NK-92 (cell line): ENCODE measurements at regions not wholly inside any gene's neighbourhood (a gene's known extent, or its start where the extent isn't known, plus 50 kb on each side); places are given as distances from the start of the nearest gene placed in this dataset.
"Not testable (repeated sequence)": the region's sequence is repeated elsewhere in the genome, so short reads cannot be mapped to it uniquely, and the experiment has no call there.

Source experiments
- DNase-seq: peaks from one replicate; lab custom pipeline; 2025; ENCODE audit not compliant: unreplicated experiment; lab: John Stamatoyannopoulos, UW

DNA sequence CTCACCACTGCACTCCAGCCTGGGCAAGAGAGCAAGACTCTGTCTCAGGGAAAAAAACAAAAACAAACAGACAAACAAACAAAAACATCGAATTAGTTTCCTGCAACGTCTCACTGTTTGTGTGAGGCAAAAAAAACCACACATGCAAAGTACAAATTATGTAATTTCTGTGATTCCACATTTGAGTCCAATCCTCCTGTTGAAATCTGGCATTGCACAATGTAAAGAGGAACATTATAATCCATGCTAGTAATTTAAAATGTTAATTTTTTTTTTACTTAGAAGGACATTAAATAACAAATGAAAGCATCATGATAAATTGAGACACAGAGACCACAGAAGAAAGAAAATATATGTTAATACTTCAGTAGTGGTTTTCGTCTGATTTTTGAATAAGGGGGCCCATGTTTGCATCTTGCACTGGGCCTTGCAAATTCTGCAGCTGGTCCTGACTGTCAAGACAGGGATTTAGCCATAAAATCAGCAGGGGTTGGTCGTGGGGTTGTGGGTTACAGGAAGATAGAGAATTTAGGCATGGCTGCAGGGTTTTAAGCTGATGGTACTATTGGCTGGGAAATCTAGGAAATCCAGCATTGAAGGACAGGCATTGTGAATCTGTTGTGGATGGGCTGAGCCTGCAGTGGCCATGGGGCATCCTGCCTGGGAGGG, 102.6 kb upstream of the ALDH3B2 start:
- no peak for DNase-seq

DNA sequence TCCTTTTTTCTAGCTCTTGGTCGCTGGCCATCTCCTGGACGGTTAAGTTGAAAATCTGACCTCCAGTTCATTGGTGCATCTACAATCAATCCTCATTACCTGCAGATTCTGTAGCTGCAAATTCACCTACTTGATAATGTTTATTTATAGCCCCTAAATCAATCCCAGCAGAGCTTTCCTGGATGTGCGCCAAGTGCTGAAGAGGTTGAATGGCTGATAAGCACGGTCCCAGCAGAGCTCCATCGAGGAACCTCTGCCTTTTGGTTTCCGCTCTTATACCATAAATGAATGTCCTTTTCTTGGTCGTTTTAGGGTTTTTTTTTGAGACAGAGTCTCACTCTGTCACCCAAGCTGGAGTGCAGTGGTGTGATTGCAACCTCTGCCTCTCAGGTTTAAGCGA, 99.8 kb upstream of the ALDH3B2 start:
- not testable (repeated sequence) for DNase-seq

DNA sequence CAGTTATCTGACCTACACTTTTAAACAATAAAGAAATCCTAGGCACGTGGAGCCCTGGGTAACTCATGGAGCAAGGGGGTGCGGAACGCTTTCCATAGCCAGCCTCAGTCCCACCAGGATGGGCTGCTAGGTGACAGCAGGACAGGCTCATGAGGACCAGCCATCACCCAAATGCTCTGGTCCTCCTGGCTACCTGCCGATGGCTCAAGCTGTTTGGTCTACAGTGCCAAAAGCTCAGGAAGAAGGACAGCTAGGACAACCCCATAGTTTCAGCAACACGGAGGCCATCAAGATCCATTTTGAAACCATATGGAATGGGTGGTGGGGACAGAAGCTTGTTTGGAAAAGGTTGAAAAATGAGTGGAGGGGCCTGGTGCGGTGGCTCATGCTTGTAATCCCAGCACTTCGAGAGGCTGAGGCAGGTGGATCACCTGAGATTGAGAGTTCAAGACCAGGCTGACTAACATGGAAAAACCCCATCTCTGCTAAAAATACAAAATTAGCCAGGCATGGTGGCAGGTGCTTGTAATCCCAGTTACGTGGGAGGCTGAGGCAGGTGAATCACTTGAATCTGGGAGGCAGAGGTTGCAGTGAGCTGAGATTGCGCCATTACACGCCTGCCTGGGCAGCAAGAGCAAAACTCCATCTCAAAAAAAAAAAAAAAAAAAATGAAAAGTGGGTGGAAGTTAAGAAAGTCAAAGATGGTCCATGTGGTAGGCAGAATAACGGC, 93.7 kb upstream of the ALDH3B2 start:
- DNase-seq, result not testable (repeated sequence)

GRCh38 chr11:67761211-67761610, 86.8 kb upstream of the ALDH3B2 start:
- not testable (repeated sequence) for DNase-seq

- DNase-seq, result not testable (repeated sequence)
These were observed 84.9 kb upstream of the ALDH3B2 start for GRCh38 chr11:67759321-67759720.

GRCh38 chr11:67758467-67758866, 84.0 kb upstream of the ALDH3B2 start:
- DNase-seq, result not testable (repeated sequence)

GRCh38 chr11:67758009-67758408, 83.6 kb upstream of the ALDH3B2 start:
- not testable (repeated sequence) for DNase-seq

GRCh38 chr11:67753820-67754219, 79.4 kb upstream of the ALDH3B2 start:
- DNase-seq, result not testable (repeated sequence)

DNA sequence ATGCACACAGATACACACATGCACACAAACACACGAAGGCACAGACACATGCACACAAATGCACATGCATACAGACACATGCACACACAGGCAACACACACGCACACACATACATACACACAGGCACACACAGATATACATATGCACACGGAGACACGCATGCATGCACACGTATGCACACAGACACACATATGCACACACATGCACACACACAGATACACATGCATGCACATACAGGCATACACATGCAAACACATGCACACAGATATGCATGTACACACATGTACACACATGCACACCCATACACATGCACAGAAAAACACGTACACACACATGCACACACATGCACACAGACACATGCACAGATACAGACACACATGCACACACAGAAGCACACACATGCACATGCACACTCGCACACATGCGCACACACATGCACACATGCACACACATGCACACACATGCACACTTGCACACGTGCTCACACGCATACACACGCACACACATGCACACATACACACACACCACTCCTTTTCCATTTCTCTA, 70.8 kb upstream of the ALDH3B2 start:
- no peak for DNase-seq

- not testable (repeated sequence) for DNase-seq
These were observed 69.8 kb upstream of the ALDH3B2 start for GRCh38 chr11:67744231-67744630.

- DNase-seq, result not testable (repeated sequence)
These were observed 63.8 kb upstream of the ALDH3B2 start for GRCh38 chr11:67738231-67738630.

DNA sequence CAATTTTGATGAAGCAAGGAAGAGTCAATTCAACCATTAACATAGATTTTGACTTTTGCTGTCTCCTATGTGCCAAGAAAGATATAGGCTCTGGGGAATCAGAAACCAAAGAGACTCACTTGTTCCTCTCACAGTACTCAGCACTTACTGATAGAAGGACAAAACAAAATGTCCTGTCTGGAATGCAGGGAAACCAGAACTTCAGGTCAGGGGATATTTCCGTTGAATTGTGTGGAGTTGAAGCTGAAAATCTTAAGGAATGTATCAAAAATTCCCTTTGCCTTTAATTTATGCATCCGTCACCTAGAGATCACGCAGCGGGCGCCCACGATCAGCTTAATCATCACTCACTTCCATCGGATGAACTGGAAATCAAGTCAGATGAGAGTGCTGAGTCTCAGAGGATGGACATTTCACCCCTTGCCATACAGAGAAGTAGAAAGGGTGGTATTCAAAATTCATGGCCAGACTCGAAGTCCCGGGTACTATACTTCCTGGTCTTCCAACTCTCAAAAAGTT, 63.2 kb upstream of the ALDH3B2 start:
- DNase-seq, result not testable (repeated sequence)

GRCh38 chr11:67732045-67732787, 57.8 kb upstream of the ALDH3B2 start:
- DNase-seq, result no peak

GRCh38 chr11:67731583-67731982, 57.2 kb upstream of the ALDH3B2 start:
- no peak for DNase-seq

- not testable (repeated sequence) for DNase-seq
These were observed 53.7 kb upstream of the ALDH3B2 start for GRCh38 chr11:67728163-67728571.

GRCh38 chr11:67727066-67728040, 52.9 kb upstream of the ALDH3B2 start:
- DNase-seq, result not testable (repeated sequence)
